Mesendoderm (in vitro differentiated cells): ENCODE measurements at regions not wholly inside any gene's neighbourhood (a gene's known extent, or its start where the extent isn't known, plus 50 kb on each side); places are given as distances from the start of the nearest gene placed in this dataset.

Experiments
- DNase-seq: peaks from one replicate; pipeline ENCODE4 v3.0.0; 2013
- H2AK5ac ChIP-seq: 2 replicates; pipeline ENCODE4 v1.6.1; 2013; ENCODE audit warnings: low read length, inconsistent platforms
- H2BK120ac ChIP-seq: 2 replicates; pipeline ENCODE4 v1.6.1; 2013; ENCODE audit warnings: low read depth, mild to moderate bottlenecking, low read length, moderate library complexity, mixed read lengths
- H2BK15ac ChIP-seq: replicated peaks from 2 replicates; pipeline ENCODE4 v1.6.1; 2013; ENCODE audit warnings: low read depth, mild to moderate bottlenecking, moderate library complexity
- H2BK5ac ChIP-seq: 2 replicates; pipeline ENCODE4 v1.6.1; 2013; ENCODE audit warnings: low read length, inconsistent platforms
- H3K18ac ChIP-seq: 2 replicates; pipeline ENCODE4 v1.6.1; 2013; ENCODE audit warnings: mild to moderate bottlenecking, low read length, mixed read lengths
- H3K23ac ChIP-seq: one replicate; pipeline ENCODE4 v1.6.1; 2013; ENCODE audit warnings: low read length
- H3K27ac ChIP-seq: 2 replicates; pipeline ENCODE4 v1.5.1; 2013; ENCODE audit warnings: low read depth, mild to moderate bottlenecking, inconsistent platforms, low read length, moderate library complexity
- H3K27me3 ChIP-seq: 2 replicates; pipeline ENCODE4 v1.6.1; 2013; ENCODE audit warnings: low read length, control low read depth, mild to moderate bottlenecking, inconsistent platforms; ENCODE audit not compliant: insufficient read depth, poor library complexity
- H3K36me3 ChIP-seq: 2 replicates; pipeline ENCODE4 v1.6.1; 2013; ENCODE audit warnings: low read length, inconsistent platforms; ENCODE audit not compliant: control insufficient read depth, insufficient read depth
- H3K4ac ChIP-seq: one replicate; pipeline ENCODE4 v1.6.1; 2013; ENCODE audit warnings: low read depth, mild to moderate bottlenecking, low read length, moderate library complexity
- H3K4me1 ChIP-seq: 2 replicates; pipeline ENCODE4 v1.6.1; 2013; ENCODE audit warnings: low read depth, low read length, inconsistent platforms; ENCODE audit not compliant: control insufficient read depth
- H3K4me2 ChIP-seq: 2 replicates; pipeline ENCODE4 v1.6.1; 2013; ENCODE audit warnings: low read length
- H3K4me3 ChIP-seq: 2 replicates; pipeline ENCODE4 v1.5.1; 2013; ENCODE audit warnings: mild to moderate bottlenecking, low read length
- H3K56ac ChIP-seq: one replicate; pipeline ENCODE4 v1.6.1; 2013; ENCODE audit warnings: low read length
- H3K79me1 ChIP-seq: 2 replicates; pipeline ENCODE4 v1.6.1; 2013; ENCODE audit warnings: low read length, inconsistent platforms
- H3K79me2 ChIP-seq: 2 replicates; pipeline ENCODE4 v1.6.1; 2013; ENCODE audit warnings: mild to moderate bottlenecking, low read length; ENCODE audit not compliant: control insufficient read depth, insufficient read depth
- H3K9ac ChIP-seq: 2 replicates; pipeline ENCODE4 v1.6.1; 2013; ENCODE audit warnings: low read length, inconsistent platforms
- H4K5ac ChIP-seq: one replicate; pipeline ENCODE4 v1.6.1; 2013; ENCODE audit warnings: low read length
- H4K8ac ChIP-seq: one replicate; pipeline ENCODE4 v1.6.1; 2013; ENCODE audit warnings: low read depth, mild to moderate bottlenecking, control low read depth, low read length, moderate library complexity
- WGBS: extraction: QIAGEN DNeasy Blood & Tissue Kit; methylation state at CpG from one replicate; pipeline ENCODE4 v1.1.7; 2013; ENCODE audit warnings: low lambda C conversion rate, missing lambda C conversion rate; ENCODE audit not compliant: insufficient coverage; ENCODE audit errors: extremely low coverage; 5-methylcytosine and 5-hydroxymethylcytosine counted together

GRCh38 chr13:80481588-80481987 lies 140.7 kb upstream of the SPRY2 start:
- Histone ChIP-seq H3K79me2 (no peaks in the 10 kb centered on the region), H2BK15ac (no peak overlapping the region), H2AK5ac (no peak overlapping the region), H2BK120ac (no peak overlapping the region), H4K5ac (no peak overlapping the region), H3K27ac (no peak overlapping the region), H3K23ac (no peak overlapping the region), H3K4me1 (no peaks in the 10 kb centered on the region), H3K4me3 (no peak overlapping the region), H3K36me3 (no peaks in the 10 kb centered on the region), H3K56ac (no peak overlapping the region), H3K79me1 (no peaks in the 10 kb centered on the region), H3K9ac (no peak overlapping the region), H3K18ac (no peak overlapping the region), H4K8ac (no peak overlapping the region), H2BK5ac (no peak overlapping the region), H3K4me2 (no peak overlapping the region), H3K27me3 (no peaks in the 10 kb centered on the region), H3K4ac (no peak overlapping the region)
- no peak for DNase-seq

GRCh38 chr13:80477661-80478443 lies 136.9 kb upstream of the SPRY2 start:
- no peak overlapping the region for H3K23ac ChIP-seq
- H2BK120ac ChIP-seq, result no peak overlapping the region
- no peaks in the 10 kb centered on the region for H3K27me3 ChIP-seq
- no CpG with 5 or more reads among the region's 5 CpGs for WGBS
- no peak overlapping the region for H3K18ac ChIP-seq
- no peak for DNase-seq
- H3K79me1 ChIP-seq, result no peaks in the 10 kb centered on the region
- H3K56ac ChIP-seq, result no peak overlapping the region
- H3K4ac ChIP-seq, result no peak overlapping the region
- H3K36me3 ChIP-seq, result no peaks in the 10 kb centered on the region
- no peak overlapping the region for H3K4me2 ChIP-seq
- H3K4me1 ChIP-seq, result no peaks in the 10 kb centered on the region
- H4K8ac ChIP-seq, result no peak overlapping the region
- H2BK15ac ChIP-seq, result no peak overlapping the region
- no peak overlapping the region for H3K9ac ChIP-seq
- no peak overlapping the region for H3K27ac ChIP-seq
- H2BK5ac ChIP-seq, result no peak overlapping the region
- H2AK5ac ChIP-seq, result no peak overlapping the region
- H3K4me3 ChIP-seq, result no peak overlapping the region
- H3K79me2 ChIP-seq, result no peaks in the 10 kb centered on the region
- no peak overlapping the region for H4K5ac ChIP-seq

DNA sequence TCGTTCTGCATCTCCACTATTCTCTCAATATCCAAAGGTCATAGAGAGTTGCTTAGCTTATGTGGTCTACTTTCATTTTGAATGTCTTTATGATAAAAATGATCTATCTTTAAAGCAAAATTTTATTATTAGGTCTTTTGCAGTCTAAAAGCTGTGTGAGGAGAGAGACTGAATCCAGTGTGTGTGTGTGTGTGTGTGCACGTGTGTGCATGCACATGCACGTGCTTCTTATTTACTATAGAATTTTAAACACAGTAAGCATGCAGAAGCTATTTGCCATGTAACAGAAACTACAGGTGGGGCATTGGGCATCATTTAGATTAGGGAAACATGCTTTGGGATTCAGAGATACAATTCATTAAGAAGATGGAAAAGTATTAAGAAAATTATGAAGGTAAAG lies 136.0 kb upstream of the SPRY2 start:
- Histone ChIP-seq H3K56ac (no peak overlapping the region), H2AK5ac (no peak overlapping the region), H3K4me2 (no peak overlapping the region), H3K4ac (no peak overlapping the region), H3K4me3 (no peak overlapping the region), H3K27me3 (no peaks in the 10 kb centered on the region), H3K79me1 (no peaks in the 10 kb centered on the region), H3K79me2 (no peaks in the 10 kb centered on the region), H3K4me1 (no peaks in the 10 kb centered on the region), H2BK120ac (no peak overlapping the region), H3K36me3 (no peaks in the 10 kb centered on the region), H4K8ac (no peak overlapping the region), H3K23ac (no peak overlapping the region), H3K27ac (no peak overlapping the region), H3K9ac (no peak overlapping the region), H2BK5ac (no peak overlapping the region), H3K18ac (no peak overlapping the region), H4K5ac (no peak overlapping the region), H2BK15ac (no peak overlapping the region)
- DNase-seq, result no peak
- WGBS, result no CpG with 5 or more reads among the region's 3 CpGs

GRCh38 chr13:80475718-80476117 lies 134.8 kb upstream of the SPRY2 start:
- no peak overlapping the region for H3K4me3 ChIP-seq
- H3K4me2 ChIP-seq, result no peak overlapping the region
- no peak overlapping the region for H2BK15ac ChIP-seq
- H3K36me3 ChIP-seq, result no peaks in the 10 kb centered on the region
- H3K79me1 ChIP-seq, result no peaks in the 10 kb centered on the region
- H3K18ac ChIP-seq, result no peak overlapping the region
- no peak overlapping the region for H3K56ac ChIP-seq
- DNase-seq, result peak; percentile 37
- H3K27ac ChIP-seq, result no peak overlapping the region
- H3K4ac ChIP-seq, result no peak overlapping the region
- no peak overlapping the region for H2AK5ac ChIP-seq
- H2BK120ac ChIP-seq, result no peak overlapping the region
- H3K27me3 ChIP-seq, result no peaks in the 10 kb centered on the region
- no peak overlapping the region for H3K23ac ChIP-seq
- no peaks in the 10 kb centered on the region for H3K4me1 ChIP-seq
- H2BK5ac ChIP-seq, result no peak overlapping the region
- no peak overlapping the region for H3K9ac ChIP-seq
- WGBS, result no CpG with 5 or more reads among the region's 2 CpGs
- no peak overlapping the region for H4K5ac ChIP-seq
- H3K79me2 ChIP-seq, result no peaks in the 10 kb centered on the region
- no peak overlapping the region for H4K8ac ChIP-seq

DNA sequence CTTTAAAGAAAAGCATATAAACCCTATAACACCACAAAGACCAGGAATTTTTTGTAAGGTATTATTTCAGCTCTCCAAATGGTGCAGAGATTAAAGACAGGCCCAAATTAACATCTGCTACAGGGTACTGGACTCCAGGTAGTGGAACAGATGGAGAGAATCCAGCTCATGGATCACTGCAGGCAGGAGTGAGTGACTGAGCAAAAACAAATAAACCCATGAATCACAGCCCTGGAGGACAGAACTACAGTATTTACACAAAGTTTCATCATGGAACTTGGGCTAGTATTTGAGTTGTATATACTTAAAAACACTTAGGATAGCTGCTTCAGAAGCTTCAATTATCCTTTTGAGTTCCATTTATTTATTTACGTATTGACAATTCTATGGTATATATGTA lies 132.8 kb upstream of the SPRY2 start:
- Histone ChIP-seq H3K4ac (no peak overlapping the region), H3K79me1 (no peaks in the 10 kb centered on the region), H3K56ac (no peak overlapping the region), H3K9ac (no peak overlapping the region), H4K8ac (no peak overlapping the region), H3K27ac (no peak overlapping the region), H4K5ac (no peak overlapping the region), H2BK5ac (no peak overlapping the region), H3K18ac (no peak overlapping the region), H2BK15ac (no peak overlapping the region), H2AK5ac (no peak overlapping the region), H3K4me2 (no peak overlapping the region), H3K4me1 (no peaks in the 10 kb centered on the region), H3K79me2 (no peaks in the 10 kb centered on the region), H3K36me3 (no peaks in the 10 kb centered on the region), H3K27me3 (no peaks in the 10 kb centered on the region), H2BK120ac (no peak overlapping the region), H3K23ac (no peak overlapping the region), H3K4me3 (no peak overlapping the region)
- no CpG with 5 or more reads among the region's 1 CpG for WGBS
- no peak for DNase-seq

- no peak overlapping the region for H3K56ac ChIP-seq
- H4K5ac ChIP-seq, result no peak overlapping the region
- H3K4me1 ChIP-seq, result no peaks in the 10 kb centered on the region
- H2BK120ac ChIP-seq, result no peak overlapping the region
- H3K27me3 ChIP-seq, result no peaks in the 10 kb centered on the region
- no peak overlapping the region for H2BK15ac ChIP-seq
- no peak overlapping the region for H3K4me3 ChIP-seq
- no peak overlapping the region for H3K9ac ChIP-seq
- H3K36me3 ChIP-seq, result no peaks in the 10 kb centered on the region
- H3K79me2 ChIP-seq, result no peaks in the 10 kb centered on the region
- no peak overlapping the region for H3K4me2 ChIP-seq
- WGBS, result no CpG with 5 or more reads among the region's 3 CpGs
- no peak overlapping the region for H2AK5ac ChIP-seq
- no peak overlapping the region for H2BK5ac ChIP-seq
- H3K79me1 ChIP-seq, result no peaks in the 10 kb centered on the region
- H3K23ac ChIP-seq, result no peak overlapping the region
- H3K27ac ChIP-seq, result no peak overlapping the region
- H3K4ac ChIP-seq, result no peak overlapping the region
- no peak for DNase-seq
- no peak overlapping the region for H3K18ac ChIP-seq
- no peak overlapping the region for H4K8ac ChIP-seq
These were observed 129.0 kb upstream of the SPRY2 start for GRCh38 chr13:80469853-80470381.
